ENCODE measurements at regions not wholly inside any gene's neighbourhood (a gene's known extent, or its start where the extent isn't known, plus 50 kb on each side); places are given as distances from the start of the nearest gene placed in this dataset.
"Not testable (repeated sequence)": the region's sequence is repeated elsewhere in the genome, so short reads cannot be mapped to it uniquely, and the experiment has no call there.

GRCh38 chr14:48149624-48150023 is 474.2 kb upstream of the MDGA2 start:
- DNase-seq: not testable (repeated sequence)

- DNase-seq: no peak
Measured at GRCh38 chr14:48140804-48141203, 465.4 kb upstream of the MDGA2 start.

- no peak for DNase-seq
Measured at GRCh38 chr14:48129472-48129871, 454.1 kb upstream of the MDGA2 start.

GRCh38 chr14:48127674-48128073 is 452.3 kb upstream of the MDGA2 start:
- DNase-seq: no peak

GRCh38 chr14:48125654-48126053 is 450.2 kb upstream of the MDGA2 start:
- no peak for DNase-seq

GRCh38 chr14:48113713-48114112 is 438.3 kb upstream of the MDGA2 start:
- DNase-seq: no peak

- DNase-seq: no peak
Measured at GRCh38 chr14:48111151-48111550, 435.7 kb upstream of the MDGA2 start.

GRCh38 chr14:48107646-48108045 is 432.2 kb upstream of the MDGA2 start:
- no peak for DNase-seq

GRCh38 chr14:48096897-48097296 is 421.5 kb upstream of the MDGA2 start:
- no peak for DNase-seq

GRCh38 chr14:48086516-48086915 is 411.1 kb upstream of the MDGA2 start:
- DNase-seq: no peak

GRCh38 chr14:48075487-48075886 is 400.1 kb upstream of the MDGA2 start:
- no peak for DNase-seq

- DNase-seq: no peak
Measured at GRCh38 chr14:48052973-48053372, 377.6 kb upstream of the MDGA2 start.

GRCh38 chr14:48035836-48036235 is 360.4 kb upstream of the MDGA2 start:
- DNase-seq: no peak

- no peak for DNase-seq
Measured at GRCh38 chr14:48027115-48027514, 351.7 kb upstream of the MDGA2 start.

GRCh38 chr14:48023881-48024280 is 348.5 kb upstream of the MDGA2 start:
- DNase-seq: no peak

- not testable (repeated sequence) for DNase-seq
Measured at GRCh38 chr14:48011484-48011883, 336.1 kb upstream of the MDGA2 start.

GRCh38 chr14:48008646-48009045 is 333.2 kb upstream of the MDGA2 start:
- DNase-seq: no peak

GRCh38 chr14:48005986-48006385 is 330.6 kb upstream of the MDGA2 start:
- no peak for DNase-seq

GRCh38 chr14:47993883-47994282 is 318.5 kb upstream of the MDGA2 start:
- no peak for DNase-seq

GRCh38 chr14:47988175-47988574 is 312.8 kb upstream of the MDGA2 start:
- DNase-seq: no peak

- no peak for DNase-seq
Measured at GRCh38 chr14:47978871-47979270, 303.5 kb upstream of the MDGA2 start.

GRCh38 chr14:47976139-47976538 is 300.7 kb upstream of the MDGA2 start:
- no peak for DNase-seq

- no peak for DNase-seq
Measured at GRCh38 chr14:47966076-47966810, 290.8 kb upstream of the MDGA2 start.

GRCh38 chr14:47961634-47962033 is 286.2 kb upstream of the MDGA2 start:
- DNase-seq: no peak

- no peak for DNase-seq
Measured at GRCh38 chr14:47959740-47960139, 284.3 kb upstream of the MDGA2 start.
